K562 (cell line): ENCODE measurements at regions not wholly inside any gene's neighbourhood (a gene's known extent, or its start where the extent isn't known, plus 50 kb on each side); places are given as distances from the start of the nearest gene placed in this dataset.

Experiments
- ATAC-seq: fragments of 200-7000 bp; cut with Tn5 transposase; 3 replicates; pipeline ENCODE4 v1.9.1; 2020; ENCODE audit warnings: moderate library complexity
- BruUV-seq: library from RNA; stranded (reverse); fragments of 400-500 nt; replicated peaks from 2 replicates; lab custom pipeline; 2021; lab: Mats Ljungman, UMichigan
- CTCF ChIA-PET: fragments of 300-600 bp; formaldehyde crosslinking; extraction: SDS; loops from one replicate; lab custom pipeline; 2021; ENCODE audit warnings: low intra/inter-chr PET ratio; lab: Yijun Ruan, JAX
- POLR2A ChIA-PET: fragments of 300-600, 350-650 bp; sonication (Branson Sonifier 250); formaldehyde crosslinking; extraction: SDS; loops from one replicate; lab custom pipeline; 2021; ENCODE audit warnings: antibody characterized with exemption, inconsistent platforms; lab: Yijun Ruan, JAX
- DNase-seq, 4 experiments: peaks; one replicate each; pipeline versions ENCODE4 v3.0.0 to v3.0.0-alpha.2; 2011 to 2018; ENCODE audit warnings: low spot score in 3 of 4, mixed read lengths in 3 of 4; ENCODE audit errors: extremely low read depth in 1 of 4
- FAIRE-seq: peaks from 2 replicates; lab custom pipeline; 2011; peaks lifted over from hg19 to GRCh38; lab: Jason Lieb, UNC
- H2AFZ ChIP-seq: 2 replicates; pipeline ENCODE4 v1.6.0; 2011; ENCODE audit warnings: low read depth, low read length, control low read depth, inconsistent platforms
- H3K27ac ChIP-seq: fragments of 200-600 bp; 3 replicates; pipeline ENCODE4 v1.8.0; 2011; ENCODE audit warnings: low read depth, mild to moderate bottlenecking, control low read depth, inconsistent platforms, low read length, moderate library complexity, mixed read lengths; ENCODE audit errors: extremely low read depth
- H3K27me3 ChIP-seq, 2 experiments: fragments of 300-600 bp in 1 of 2; 2 replicates in 1 of 2; 3 replicates in 1 of 2; pipeline versions ENCODE4 v1.6.0 to v1.8.0; 2011; ENCODE audit warnings: inconsistent platforms in 2 of 2, low read length in 2 of 2, mild to moderate bottlenecking in 1 of 2, mixed read lengths in 1 of 2, moderate library complexity in 1 of 2; ENCODE audit not compliant: control insufficient read depth in 2 of 2, insufficient read depth in 2 of 2
- H3K36me3 ChIP-seq: fragments of 300-600 bp; 3 replicates; pipeline ENCODE4 v1.8.0; 2011; ENCODE audit warnings: mild to moderate bottlenecking, low read length, inconsistent platforms; ENCODE audit not compliant: control insufficient read depth, insufficient read depth
- H3K4me1 ChIP-seq, 2 experiments: fragments of 200-600 bp in 1 of 2; replicated peaks in 1 of 2; 2 replicates in 1 of 2; 3 replicates in 1 of 2; pipeline versions ENCODE4 v1.5.1 to v1.8.0; 2011; ENCODE audit warnings: inconsistent platforms in 2 of 2, low read length in 2 of 2, mild to moderate bottlenecking in 1 of 2, mixed read lengths in 1 of 2, moderate library complexity in 1 of 2; ENCODE audit not compliant: control insufficient read depth in 2 of 2, insufficient read depth in 2 of 2
- H3K4me2 ChIP-seq: 2 replicates; pipeline ENCODE4 v1.6.1; 2011; ENCODE audit warnings: low read length, control low read depth, inconsistent platforms, mixed read lengths; ENCODE audit not compliant: insufficient read depth
- H3K4me3 ChIP-seq: fragments of 200-600 bp; sonication (generic), shearing (Covaris generic); 2 replicates; pipeline ENCODE4 v1.5.1; 2016; ENCODE audit warnings: control low read depth, inconsistent platforms
- H3K79me2 ChIP-seq: fragments of 200-600 bp; 3 replicates; pipeline ENCODE4 v1.8.0; 2011; ENCODE audit warnings: low read length, inconsistent platforms; ENCODE audit not compliant: control insufficient read depth, insufficient read depth
- H3K9ac ChIP-seq, 2 experiments: 2 replicates each; pipeline versions ENCODE4 v1.6.0 to v1.6.1; 2011; ENCODE audit warnings: low read depth in 2 of 2, low read length in 2 of 2, control low read depth in 1 of 2, inconsistent platforms in 1 of 2, mild to moderate bottlenecking in 1 of 2, mixed read lengths in 1 of 2; ENCODE audit not compliant: insufficient read depth in 1 of 2
- H3K9me1 ChIP-seq: one replicate; pipeline ENCODE4 v1.6.0; 2011; ENCODE audit warnings: inconsistent platforms, mild to moderate bottlenecking, low read length, moderate library complexity; ENCODE audit not compliant: control insufficient read depth, insufficient read depth
- H3K9me3 ChIP-seq: replicated peaks from 2 replicates; pipeline ENCODE4 v1.5.1; 2011; ENCODE audit warnings: low read depth, low read length, inconsistent platforms; ENCODE audit not compliant: control insufficient read depth, insufficient read depth
- H4K20me1 ChIP-seq: replicated peaks from 2 replicates; pipeline ENCODE4 v1.6.1; 2011; ENCODE audit warnings: low read length, inconsistent platforms, mixed read lengths; ENCODE audit not compliant: control insufficient read depth, insufficient read depth
- BCOR ChIP-seq: fragments of 450-650 bp; IDR thresholded peaks from 2 replicates; pipeline ENCODE4 v1.6.1; 2016
- DDX20 ChIP-seq: fragments of 450-650 bp; IDR thresholded peaks from 2 replicates; pipeline ENCODE4 v1.6.1; 2016; ENCODE audit warnings: missing genetic modification characterization, low read depth, mild to moderate bottlenecking, missing compliant biosample characterization, moderate library complexity
- ESRRA ChIP-seq: fragments of 450-650 bp; IDR thresholded peaks from 2 replicates; pipeline ENCODE4 v1.6.1; 2014; ENCODE audit warnings: low read depth, mild to moderate bottlenecking, moderate library complexity, borderline replicate concordance
- JUN ChIP-seq, 2 experiments: sonication (generic) in 1 of 2; formaldehyde crosslinking in 1 of 2; IDR thresholded peaks; 2 replicates each; pipeline versions ENCODE4 v1.6.1 to v1.8.0; 2012 to 2022; ENCODE audit warnings: borderline replicate concordance in 2 of 2, mild to moderate bottlenecking in 2 of 2, improper control_type of control experiment in 1 of 2, low read depth in 1 of 2, low read length in 1 of 2, missing genetic modification reagents in 1 of 2
- KHSRP ChIP-seq: fragments of 450-650 bp; IDR thresholded peaks from 2 replicates; pipeline ENCODE4 v1.6.1; 2017
- SLC30A9 ChIP-seq: fragments of 250-450 bp; sonication (Bioruptor Pico); IDR thresholded peaks from 2 replicates; pipeline ENCODE4 v1.8.0; 2022; ENCODE audit warnings: mild to moderate bottlenecking, moderate library complexity
- SMARCC2 ChIP-seq: fragments of 450-650 bp; IDR thresholded peaks from 2 replicates; pipeline ENCODE4 v1.6.1; 2017; ENCODE audit warnings: antibody characterized with exemption, moderate library complexity, mild to moderate bottlenecking, low read depth
- SPI1 ChIP-seq: IDR thresholded peaks from 2 replicates; pipeline ENCODE4 v1.6.1; 2011; ENCODE audit warnings: low read depth, low read length, control low read depth, borderline replicate concordance
- TRIM28 ChIP-seq: fragments of 450-650 bp; IDR thresholded peaks from 2 replicates; pipeline ENCODE4 v1.6.1; 2017
- ZNF165 ChIP-seq: fragments of 250-450 bp; sonication (Bioruptor Pico); IDR thresholded peaks from 2 replicates; pipeline ENCODE4 v1.4.0; 2020; ENCODE audit warnings: borderline replicate concordance
- ZNF184 ChIP-seq: sonication (generic); formaldehyde crosslinking; IDR thresholded peaks from 2 replicates; pipeline ENCODE4 v1.5.0; 2020; ENCODE audit warnings: missing genetic modification reagents
- ZNF512 ChIP-seq: IDR thresholded peaks from 2 replicates; pipeline ENCODE4 v1.6.1; 2016; ENCODE audit warnings: missing genetic modification characterization, missing compliant biosample characterization
- ZNF586 ChIP-seq: fragments of 450-650 bp; formaldehyde crosslinking; conservative IDR thresholded peaks from 2 replicates; pipeline ENCODE4 v1.4.0; 2020; ENCODE audit warnings: mild to moderate bottlenecking, moderate library complexity
- WGBS: fragments of 100-300 bp; shearing (Covaris generic); methylation state at CpG from one replicate; pipeline ENCODE4 v1.1.6; 2016; ENCODE audit warnings: low coverage, mixed read lengths; ENCODE audit not compliant: insufficient coverage; ENCODE audit errors: missing lambda C conversion rate; 5-methylcytosine and 5-hydroxymethylcytosine counted together
- in situ Hi-C: fragments of 300-500 bp; cut with MboI; formaldehyde crosslinking; loops from 4 replicates; pipeline ENCODE4 v1.15.0; 2018; ENCODE audit warnings: inconsistent platforms, mixed read lengths
- intact Hi-C: fragments of 100-400 bp; cut with micrococcal nuclease; formaldehyde crosslinking; loops from 2 replicates; pipeline ENCODE4 v1.14.2; 2022
- TF ChIP-seq, protein P1 (sequence below): fragments of 450-650 bp; IDR thresholded peaks from 2 replicates; pipeline ENCODE4 v1.6.1; 2017; ENCODE audit warnings: antibody characterized with exemption

DNA sequence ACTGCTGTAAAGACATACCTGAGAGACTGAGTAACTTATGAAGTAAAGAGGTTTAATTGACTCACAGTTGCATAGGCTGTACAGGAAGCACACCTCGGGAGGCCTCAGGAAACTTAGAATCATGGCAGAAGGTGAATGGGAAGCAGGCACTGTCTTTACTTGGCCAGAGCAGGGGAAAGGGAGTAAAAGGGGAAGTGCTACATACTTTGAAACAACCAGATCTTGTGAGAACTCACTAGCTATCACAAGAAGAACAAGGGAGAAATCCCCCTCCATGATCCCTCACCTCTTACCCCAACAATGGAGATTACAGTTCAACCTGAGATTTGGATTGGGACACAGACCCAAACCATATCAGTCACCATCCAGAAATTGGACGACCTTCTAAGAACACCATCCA, 1285.8 kb upstream of the CDH9 start:
- no peak overlapping the region for H3K9ac ChIP-seq
- no peak overlapping the region for H2AFZ ChIP-seq
- no peaks in the 10 kb centered on the region for H3K27me3 ChIP-seq
- 0% methylated on average over 2 of the region's 2 CpGs for whole genome bisulfite sequencing
- in situ Hi-C loops (no loop called here), intact Hi-C loops (no loop called here)
- BruUV-seq = no TSS peak
- 0 out of 2 replicates have a peak, but pooled peaks have one; percentile 22 for TF ChIP-seq SPI1
- TF ChIP-seq DDX20 (tag) = no peak
- no peaks in the 10 kb centered on the region for H3K9me1 ChIP-seq
- H3K79me2 ChIP-seq = no peaks in the 10 kb centered on the region
- POLR2A ChIA-PET = no interaction called here
- H3K27ac ChIP-seq = no peak overlapping the region
- no peaks in the 10 kb centered on the region for H3K9me3 ChIP-seq
- no peak overlapping the region for H3K4me3 ChIP-seq
- no peak overlapping the region for H3K4me2 ChIP-seq
- FAIRE-seq (no peak), DNase-seq (no peak), ATAC-seq (no peak)
- no peaks in the 10 kb centered on the region for H3K36me3 ChIP-seq
- CTCF ChIA-PET = no interaction called here
- H4K20me1 ChIP-seq = no peaks in the 10 kb centered on the region
- H3K4me1 ChIP-seq = no peaks in the 10 kb centered on the region

- FAIRE-seq = no peak
- no peak overlapping the region for H2AFZ ChIP-seq
- no peak overlapping the region for H3K4me2 ChIP-seq
- in situ Hi-C loops = no loop called here
- no peak for ATAC-seq
- H3K9ac ChIP-seq = no peak overlapping the region
- ChIA-PET POLR2A (no interaction called here), CTCF (no interaction called here)
- no peaks in the 10 kb centered on the region for H3K27me3 ChIP-seq
- no peak overlapping the region for H3K4me3 ChIP-seq
- H3K27ac ChIP-seq = no peak overlapping the region
- no peaks in the 10 kb centered on the region for H3K9me1 ChIP-seq
- WGBS = 0% methylated on average over 1 of the region's 1 CpG
- intact Hi-C loops = no loop called here
- no peaks in the 10 kb centered on the region for H4K20me1 ChIP-seq
- no peaks in the 10 kb centered on the region for H3K36me3 ChIP-seq
- DNase-seq = no peak
- no peaks in the 10 kb centered on the region for H3K9me3 ChIP-seq
- H3K79me2 ChIP-seq = no peaks in the 10 kb centered on the region
- no peaks in the 10 kb centered on the region for H3K4me1 ChIP-seq
- no TSS peak for BruUV-seq
- no peak for TF ChIP-seq KHSRP
- no peak for TF ChIP-seq ZNF512 (tag)
- no peak for TF ChIP-seq TRIM28
- no peak for TF ChIP-seq ZNF165
- TF ChIP-seq BCOR = no peak
- no peak for TF ChIP-seq ESRRA
- TF ChIP-seq SMARCC2 = no peak
- TF ChIP-seq JUN (IDR thresholded peaks at IDR 0.05; ENCODE audit: borderline replicate concordance, low read depth, low read length) = no peak
- TF ChIP-seq JUN (CRISPR knock-in tag; IDR thresholded peaks at IDR 0.05; ENCODE audit: borderline replicate concordance) = no peak
- TF ChIP-seq ZNF184 = no peak
- TF ChIP-seq, protein P1, sequence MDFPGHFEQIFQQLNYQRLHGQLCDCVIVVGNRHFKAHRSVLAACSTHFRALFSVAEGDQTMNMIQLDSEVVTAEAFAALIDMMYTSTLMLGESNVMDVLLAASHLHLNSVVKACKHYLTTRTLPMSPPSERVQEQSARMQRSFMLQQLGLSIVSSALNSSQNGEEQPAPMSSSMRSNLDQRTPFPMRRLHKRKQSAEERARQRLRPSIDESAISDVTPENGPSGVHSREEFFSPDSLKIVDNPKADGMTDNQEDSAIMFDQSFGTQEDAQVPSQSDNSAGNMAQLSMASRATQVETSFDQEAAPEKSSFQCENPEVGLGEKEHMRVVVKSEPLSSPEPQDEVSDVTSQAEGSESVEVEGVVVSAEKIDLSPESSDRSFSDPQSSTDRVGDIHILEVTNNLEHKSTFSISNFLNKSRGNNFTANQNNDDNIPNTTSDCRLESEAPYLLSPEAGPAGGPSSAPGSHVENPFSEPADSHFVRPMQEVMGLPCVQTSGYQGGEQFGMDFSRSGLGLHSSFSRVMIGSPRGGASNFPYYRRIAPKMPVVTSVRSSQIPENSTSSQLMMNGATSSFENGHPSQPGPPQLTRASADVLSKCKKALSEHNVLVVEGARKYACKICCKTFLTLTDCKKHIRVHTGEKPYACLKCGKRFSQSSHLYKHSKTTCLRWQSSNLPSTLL = no peak
- no peak for TF ChIP-seq ZNF586
- no peak for TF ChIP-seq SLC30A9
Measured at GRCh38 chr5:28313953-28314352, 1275.6 kb upstream of the CDH9 start.
